ENCODE measurements at regions not wholly inside any gene's neighbourhood (a gene's known extent, or its start where the extent isn't known, plus 50 kb on each side); places are given as distances from the start of the nearest gene placed in this dataset.

GRCh38 chr22:32306561-32306960 is 51.1 kb upstream of the RFPL3 start:
- DNase-seq (ENCODE audit: low spot score) = no peak

GRCh38 chr22:32307055-32307454 is 50.6 kb upstream of the RFPL3 start:
- DNase-seq (ENCODE audit: low spot score) = no peak

- peak; percentile 81 for DNase-seq (ENCODE audit: low spot score)
Observed at GRCh38 chr22:32307617-32308016, 50.0 kb upstream of the RFPL3 start.
